NCI-H524 (cell line): ENCODE measurements at regions not wholly inside any gene's neighbourhood (a gene's known extent, or its start where the extent isn't known, plus 50 kb on each side); places are given as distances from the start of the nearest gene placed in this dataset.

Experiments
- DNase-seq, 2 experiments: peaks; one replicate each; lab custom pipeline; 2025; lab: John Stamatoyannopoulos, UW

- no peak for DNase-seq
These were observed 53.6 kb upstream of the EPCAM start for GRCh38 chr2:47315475-47315874.

GRCh38 chr2:47313728-47314127 lies 55.4 kb upstream of the EPCAM start:
- no peak for DNase-seq

- DNase-seq = peak in 1 of 2 experiments; percentile 37
These were observed 55.9 kb upstream of the EPCAM start for GRCh38 chr2:47313141-47313691.

DNA sequence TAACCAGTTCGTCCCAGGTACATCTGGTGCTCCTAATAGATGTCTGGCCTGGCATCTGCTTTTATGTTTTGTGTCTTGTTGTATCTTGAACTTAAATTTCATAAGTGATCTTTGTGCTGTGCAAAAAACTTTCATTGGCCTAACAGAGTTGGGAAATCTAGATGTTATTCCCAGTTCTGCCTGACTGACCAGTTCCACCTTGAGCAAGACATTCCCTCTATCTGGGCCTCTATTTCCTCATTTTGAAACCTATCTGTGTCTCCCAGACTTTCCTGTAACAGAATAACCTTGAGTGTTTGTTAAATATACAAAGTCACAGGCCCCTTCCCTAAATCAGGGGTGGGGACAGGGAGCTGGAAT lies 56.6 kb upstream of the EPCAM start:
- DNase-seq = no peak

DNA sequence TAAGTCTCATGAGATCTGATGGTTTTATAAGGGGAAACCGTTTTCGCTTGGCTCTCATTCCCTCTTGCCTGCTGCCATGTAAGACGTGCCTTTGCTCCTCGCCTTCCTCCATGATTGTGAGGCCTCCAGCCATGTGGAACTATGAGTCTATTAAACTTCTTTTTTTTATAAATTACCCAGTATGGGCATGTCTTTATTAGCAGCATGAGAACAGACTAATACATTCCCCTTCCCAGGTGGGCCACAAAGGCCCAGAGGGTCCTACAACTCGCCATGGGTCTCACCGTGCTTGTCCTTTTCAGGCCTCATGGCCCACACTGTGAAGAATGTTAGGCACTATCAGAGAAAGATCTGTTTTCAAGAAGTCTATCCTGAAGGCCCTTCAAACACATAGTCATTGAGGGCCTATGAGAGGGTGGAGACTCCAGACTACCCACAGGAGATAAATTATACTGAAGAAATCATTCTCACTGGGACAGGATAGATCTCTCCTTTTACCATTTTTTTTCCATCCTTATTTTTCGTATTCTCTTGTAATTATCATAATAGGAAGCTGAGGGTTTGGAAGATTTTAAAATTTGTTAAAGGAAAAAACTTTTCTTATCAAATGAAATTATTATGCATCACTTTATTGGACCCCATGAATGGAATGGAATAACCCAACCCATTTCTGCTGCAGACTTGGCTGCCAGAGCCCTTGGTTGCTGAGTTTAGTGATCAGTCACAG lies 57.2 kb upstream of the EPCAM start:
- DNase-seq = no peak

GRCh38 chr2:47310801-47311560 lies 58.1 kb upstream of the EPCAM start:
- DNase-seq = no peak

GRCh38 chr2:47309952-47310800 lies 58.9 kb upstream of the EPCAM start:
- no peak for DNase-seq

GRCh38 chr2:47309472-47309951 lies 59.6 kb upstream of the EPCAM start:
- DNase-seq = no peak

DNA sequence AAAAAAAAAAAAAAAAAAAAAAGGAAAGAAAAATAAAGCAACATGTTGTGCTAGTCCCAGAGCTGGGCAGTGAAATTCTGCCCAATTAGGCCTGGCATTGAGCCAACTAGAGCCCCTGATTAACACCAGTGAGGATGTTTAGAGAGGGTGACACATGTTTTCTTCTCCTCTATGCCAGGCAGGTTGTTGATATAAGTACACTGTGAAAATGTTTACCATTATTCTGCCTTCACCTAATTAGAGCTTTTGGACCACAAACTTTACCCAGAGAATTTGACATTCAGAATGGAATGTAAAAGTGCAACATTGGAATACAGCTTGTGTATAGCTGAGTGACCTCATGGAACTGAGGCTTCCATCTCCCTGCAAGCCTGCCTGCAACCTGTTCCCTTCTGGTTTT lies 62.0 kb upstream of the EPCAM start:
- peak; percentile 93 for DNase-seq

DNA sequence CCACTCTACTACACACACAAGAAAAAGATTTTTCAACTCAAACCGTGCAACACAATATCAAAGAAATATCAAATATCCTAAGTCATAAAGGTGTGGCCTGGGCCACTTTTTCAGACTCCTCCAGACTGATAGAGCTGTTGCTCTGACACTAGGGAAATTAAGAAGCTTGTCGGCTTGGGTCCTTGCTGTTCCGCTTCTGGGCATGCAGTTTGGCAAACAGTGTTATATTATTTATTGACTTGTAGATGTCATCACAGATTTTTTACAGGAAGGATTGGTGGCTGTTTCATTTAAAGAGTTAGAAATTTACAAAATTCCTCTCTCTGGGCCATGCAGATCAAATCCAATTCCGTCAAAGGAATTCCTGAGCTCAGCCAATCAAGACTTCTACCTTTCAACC lies 64.5 kb upstream of the EPCAM start:
- no peak for DNase-seq

GRCh38 chr2:47303341-47304148 lies 65.6 kb upstream of the EPCAM start:
- DNase-seq = no peak

DNA sequence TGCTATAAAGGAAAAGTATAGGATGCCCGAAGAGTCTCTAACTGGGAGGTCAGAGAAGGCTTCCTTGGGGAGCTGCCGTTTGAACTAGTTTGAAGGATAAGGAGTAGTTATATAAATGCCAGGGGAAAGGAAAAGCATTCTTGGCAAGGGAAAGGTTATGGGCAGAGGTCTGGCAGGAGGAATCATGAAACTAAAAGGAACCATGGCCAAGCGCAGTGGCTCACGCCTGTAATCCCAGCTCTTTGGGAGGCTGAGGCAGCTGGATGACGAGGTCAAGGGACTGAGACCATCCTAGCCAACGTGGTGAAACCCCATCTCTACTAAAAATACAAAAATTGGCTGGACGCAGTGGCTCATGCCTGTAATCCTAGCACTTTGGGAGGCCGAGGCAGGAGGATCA lies 66.8 kb upstream of the EPCAM start:
- DNase-seq = no peak

- DNase-seq = no peak
These were observed 67.4 kb upstream of the EPCAM start for GRCh38 chr2:47301731-47302130.

- DNase-seq = no peak
These were observed 67.9 kb upstream of the EPCAM start for GRCh38 chr2:47301277-47301618.

DNA sequence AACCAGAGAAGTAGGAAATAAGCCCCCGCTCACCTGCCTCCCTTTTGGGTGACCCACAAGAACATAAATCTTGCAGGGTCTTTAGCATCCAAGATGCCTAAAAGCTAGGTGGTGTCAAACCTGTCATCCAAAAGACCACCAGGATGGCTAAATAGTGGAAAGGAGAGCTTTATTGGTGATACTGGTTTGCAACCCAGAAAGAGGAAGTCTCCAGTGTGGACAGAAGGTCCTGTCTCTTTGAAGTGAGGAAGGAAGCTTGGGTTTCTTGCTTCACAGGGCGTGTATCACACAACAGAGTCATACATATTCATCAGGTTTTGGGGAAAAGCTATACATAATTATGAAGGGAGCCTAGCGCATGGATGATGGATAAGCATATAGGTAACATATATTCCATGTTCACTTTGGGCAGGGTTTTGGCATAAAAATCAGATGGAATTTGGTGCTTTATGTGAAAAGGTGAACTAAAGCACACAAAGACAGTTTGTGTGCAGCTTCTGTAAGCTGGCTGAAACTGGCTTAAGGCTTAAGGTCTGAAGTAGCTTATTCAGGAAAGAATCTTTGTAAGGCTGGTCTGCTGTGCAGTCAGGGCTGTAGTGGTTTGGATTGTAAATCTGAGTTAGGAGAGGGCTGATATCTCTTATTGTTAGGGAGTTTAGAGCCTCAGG lies 68.4 kb upstream of the EPCAM start:
- no peak for DNase-seq

- no peak for DNase-seq
These were observed 69.0 kb upstream of the EPCAM start for GRCh38 chr2:47300081-47300480.

- no peak for DNase-seq
These were observed 69.6 kb upstream of the EPCAM start for GRCh38 chr2:47299555-47299954.

DNA sequence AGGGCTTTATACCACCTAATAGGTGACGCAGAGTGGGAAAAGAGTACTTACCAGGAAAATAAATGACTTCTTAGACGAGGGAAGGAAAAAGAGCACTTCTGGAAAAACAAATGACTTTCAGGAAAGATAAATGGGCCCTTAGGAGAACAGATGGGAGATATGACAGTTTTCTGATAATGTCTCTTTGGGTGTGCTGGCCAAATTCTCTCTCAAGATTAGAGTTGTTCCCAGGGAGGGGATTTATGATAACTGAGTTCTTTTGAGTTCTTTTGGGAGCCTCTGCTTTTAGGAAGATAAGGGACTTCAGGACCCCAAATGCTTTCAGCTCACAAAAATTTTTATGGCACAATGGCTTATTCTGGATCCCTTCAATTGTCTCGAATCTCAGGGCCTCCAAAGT lies 70.3 kb upstream of the EPCAM start:
- no peak for DNase-seq

DNA sequence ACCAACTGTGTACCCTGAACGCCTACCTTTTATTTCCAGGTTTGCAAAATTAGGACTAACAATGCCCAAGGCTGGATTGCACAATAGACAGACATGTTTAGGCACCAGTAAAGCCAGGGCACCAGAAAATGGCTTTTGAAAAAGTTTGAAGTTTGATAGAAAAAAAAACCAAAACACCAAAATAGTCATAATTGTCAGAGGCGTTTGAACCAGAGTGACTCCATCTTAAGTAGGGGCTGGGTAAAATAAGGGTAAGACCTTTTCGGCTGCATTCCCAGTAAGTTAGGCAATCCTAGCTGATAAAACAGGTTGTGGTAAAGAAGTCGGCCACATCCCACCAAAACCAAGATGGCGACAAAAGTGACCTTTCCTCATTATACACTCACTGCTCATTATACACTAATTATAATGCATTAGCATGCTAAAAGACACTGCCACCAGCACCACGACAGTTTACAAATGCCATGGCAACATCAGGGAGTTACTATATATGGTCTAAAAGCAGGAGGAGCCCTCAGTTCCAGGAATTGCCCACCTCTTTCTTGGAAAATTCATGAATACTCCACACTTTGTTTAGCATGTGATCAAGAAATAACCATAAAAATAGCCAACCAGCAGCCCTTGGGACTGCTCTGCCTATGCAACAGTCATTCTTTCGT lies 71.2 kb upstream of the EPCAM start:
- no peak for DNase-seq

GRCh38 chr2:47295981-47296635 lies 73.0 kb upstream of the EPCAM start:
- DNase-seq = no peak
